H1 (cell line): ENCODE measurements at regions not wholly inside any gene's neighbourhood (a gene's known extent, or its start where the extent isn't known, plus 50 kb on each side); places are given as distances from the start of the nearest gene placed in this dataset.

Experiments used
- CREB1 ChIP-seq: IDR thresholded peaks from 2 replicates; pipeline ENCODE4 v1.6.1; 2012; ENCODE audit warnings: inconsistent platforms
- E2F6 ChIP-seq: IDR thresholded peaks from 2 replicates; pipeline ENCODE4 v1.6.1; 2012; ENCODE audit warnings: inconsistent platforms
- EGR1 ChIP-seq: IDR thresholded peaks from 2 replicates; pipeline ENCODE4 v1.6.1; 2011; ENCODE audit warnings: low read depth, low read length, borderline replicate concordance
- TAF1 ChIP-seq: IDR thresholded peaks from 2 replicates; pipeline ENCODE4 v1.6.1; 2011; ENCODE audit warnings: mild to moderate bottlenecking, low read depth, low read length

GRCh38 chr4:156118507-156119220 lies 165.0 kb upstream of the CTSO start (continued):
- TF ChIP-seq EGR1 (no peak), TAF1 (no peak), E2F6 (no peak), CREB1 (no peak)
